ENCODE measurements at regions not wholly inside any gene's neighbourhood (a gene's known extent, or its start where the extent isn't known, plus 50 kb on each side); places are given as distances from the start of the nearest gene placed in this dataset.
"Not testable (repeated sequence)": the region's sequence is repeated elsewhere in the genome, so short reads cannot be mapped to it uniquely, and the experiment has no call there.

DNA sequence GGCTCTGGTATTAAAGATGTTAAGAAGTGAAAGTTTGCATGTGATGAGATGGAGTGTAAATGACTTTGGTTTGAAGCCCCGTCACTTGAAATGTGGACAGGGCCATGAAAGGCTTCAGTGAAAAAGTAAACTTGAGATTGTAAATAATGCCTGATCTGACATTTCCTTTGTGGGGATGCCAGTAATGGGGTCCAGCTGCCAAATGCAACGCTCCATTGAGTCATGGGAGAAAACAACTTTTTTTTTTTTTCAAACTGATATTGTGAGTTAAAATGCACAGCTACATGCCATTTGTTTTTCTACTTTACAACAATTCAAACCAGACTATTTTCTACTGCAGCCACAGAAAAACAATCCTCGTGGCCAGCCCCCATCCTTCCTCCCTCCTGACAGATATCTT is 327.0 kb upstream of the TNC start:
- H3K9me3 ChIP-seq (ENCODE audit: low read length), result no peaks in the 10 kb centered on the region
- H3K9ac ChIP-seq (ENCODE audit: low read length), result no peak overlapping the region
- H3K4me3 ChIP-seq (ENCODE audit: low read depth in 1 of 2, low read length in 2 of 2), result no peak overlapping the region
- no peaks in the 10 kb centered on the region for H3K36me3 ChIP-seq (ENCODE audit: insufficient read depth, low read length)
- peaks cover 24% of the 10 kb centered on the region for H3K4me1 ChIP-seq (ENCODE audit: insufficient read depth, low read length)
- H3K27me3 ChIP-seq (ENCODE audit: control insufficient read depth in 1 of 2, insufficient read depth in 2 of 2, low read length in 2 of 2), result no peaks in the 10 kb centered on the region
- H3K27ac ChIP-seq (ENCODE audit: low read depth, low read length), result no peak overlapping the region

DNA sequence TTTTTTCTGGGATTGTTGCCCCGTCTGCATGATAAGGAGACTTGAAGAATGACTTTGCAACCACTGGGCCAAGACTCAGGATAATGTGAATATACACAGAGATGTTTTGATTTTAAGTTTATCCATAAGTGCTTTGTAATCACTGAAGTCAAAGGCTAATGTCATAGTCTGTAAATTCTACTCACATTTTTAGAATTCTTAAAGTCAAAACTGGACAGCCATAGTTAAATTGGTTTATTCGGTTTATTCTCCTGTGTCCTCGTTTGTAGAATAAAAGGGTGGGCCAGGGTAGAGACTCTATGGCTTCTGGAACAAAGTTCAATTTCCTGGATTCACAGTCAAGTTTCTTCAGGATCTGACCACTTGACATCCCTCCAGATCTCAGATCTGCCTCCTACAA is 327.7 kb upstream of the TNC start:
- Histone ChIP-seq H3K36me3 (ENCODE audit: insufficient read depth, low read length) (no peaks in the 10 kb centered on the region), H3K4me1 (ENCODE audit: insufficient read depth, low read length) (peaks cover 19% of the 10 kb centered on the region), H3K9me3 (ENCODE audit: low read length) (no peaks in the 10 kb centered on the region), H3K9ac (ENCODE audit: low read length) (no peak overlapping the region), H3K27me3 (ENCODE audit: control insufficient read depth in 1 of 2, insufficient read depth in 2 of 2, low read length in 2 of 2) (no peaks in the 10 kb centered on the region), H3K27ac (ENCODE audit: low read depth, low read length) (no peak overlapping the region), H3K4me3 (ENCODE audit: low read depth in 1 of 2, low read length in 2 of 2) (no peak overlapping the region)

DNA sequence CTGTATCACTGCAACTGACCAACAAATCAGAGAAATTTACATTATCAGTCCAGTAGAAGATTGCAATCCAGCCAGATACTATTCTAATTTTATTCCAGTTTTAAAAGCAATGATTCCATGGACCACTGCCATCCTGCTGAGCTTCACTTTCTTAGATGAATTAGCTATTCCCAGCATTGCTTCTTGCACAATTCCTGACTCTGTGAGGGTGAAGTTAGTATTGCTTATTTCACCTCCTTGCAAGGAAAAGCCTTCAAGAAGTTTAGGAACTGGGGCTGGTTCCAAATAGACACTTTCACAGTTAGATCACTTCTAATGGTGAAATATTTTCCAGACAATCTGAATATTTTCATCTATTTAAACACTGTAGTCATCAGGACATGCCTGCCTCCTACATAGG is 338.6 kb upstream of the TNC start:
- no peaks in the 10 kb centered on the region for H3K36me3 ChIP-seq (ENCODE audit: insufficient read depth, low read length)
- no peaks in the 10 kb centered on the region for H3K9me3 ChIP-seq (ENCODE audit: low read length)
- no peak overlapping the region for H3K4me3 ChIP-seq (ENCODE audit: low read depth in 1 of 2, low read length in 2 of 2)
- H3K9ac ChIP-seq (ENCODE audit: low read length), result no peak overlapping the region
- H3K27ac ChIP-seq (ENCODE audit: low read depth, low read length), result no peak overlapping the region
- no peaks in the 10 kb centered on the region for H3K27me3 ChIP-seq (ENCODE audit: control insufficient read depth in 1 of 2, insufficient read depth in 2 of 2, low read length in 2 of 2)
- no peaks in the 10 kb centered on the region for H3K4me1 ChIP-seq (ENCODE audit: insufficient read depth, low read length)

- no peaks in the 10 kb centered on the region for H3K4me1 ChIP-seq (ENCODE audit: insufficient read depth, low read length)
- no peaks in the 10 kb centered on the region for H3K36me3 ChIP-seq (ENCODE audit: insufficient read depth, low read length)
- no peak overlapping the region for H3K4me3 ChIP-seq (ENCODE audit: low read depth in 1 of 2, low read length in 2 of 2)
- H3K9me3 ChIP-seq (ENCODE audit: low read length), result no peaks in the 10 kb centered on the region
- H3K9ac ChIP-seq (ENCODE audit: low read length), result no peak overlapping the region
- no peaks in the 10 kb centered on the region for H3K27me3 ChIP-seq (ENCODE audit: control insufficient read depth in 1 of 2, insufficient read depth in 2 of 2, low read length in 2 of 2)
- no peak overlapping the region for H3K27ac ChIP-seq (ENCODE audit: low read depth, low read length)
Observed at GRCh38 chr9:115461280-115461679, 343.3 kb upstream of the TNC start.

DNA sequence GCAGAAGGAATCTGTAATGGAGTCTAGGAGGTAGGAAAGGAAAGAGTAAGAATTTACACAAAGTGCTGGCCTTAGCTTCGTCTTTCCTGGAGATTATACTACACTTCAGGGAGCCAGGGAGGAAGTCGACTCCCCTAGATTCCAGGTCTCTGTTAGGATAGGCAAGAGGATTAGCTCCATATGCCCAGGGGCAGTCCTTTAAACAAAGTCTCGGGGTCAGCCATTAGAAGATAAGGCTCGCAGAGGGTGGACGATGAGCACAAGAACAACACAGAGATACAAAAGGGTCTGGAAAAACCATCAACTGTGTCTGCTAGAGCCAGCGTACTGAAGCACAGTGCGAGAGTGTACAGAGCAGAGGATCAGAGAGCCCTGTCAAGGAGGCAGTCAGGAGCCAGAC is 344.7 kb upstream of the TNC start:
- Histone ChIP-seq H3K27me3 (ENCODE audit: control insufficient read depth in 1 of 2, insufficient read depth in 2 of 2, low read length in 2 of 2) (no peaks in the 10 kb centered on the region), H3K4me3 (ENCODE audit: low read depth in 1 of 2, low read length in 2 of 2) (no peak overlapping the region), H3K4me1 (ENCODE audit: insufficient read depth, low read length) (no peaks in the 10 kb centered on the region), H3K9me3 (ENCODE audit: low read length) (no peaks in the 10 kb centered on the region), H3K36me3 (ENCODE audit: insufficient read depth, low read length) (no peaks in the 10 kb centered on the region), H3K9ac (ENCODE audit: low read length) (no peak overlapping the region), H3K27ac (ENCODE audit: low read depth, low read length) (no peak overlapping the region)

DNA sequence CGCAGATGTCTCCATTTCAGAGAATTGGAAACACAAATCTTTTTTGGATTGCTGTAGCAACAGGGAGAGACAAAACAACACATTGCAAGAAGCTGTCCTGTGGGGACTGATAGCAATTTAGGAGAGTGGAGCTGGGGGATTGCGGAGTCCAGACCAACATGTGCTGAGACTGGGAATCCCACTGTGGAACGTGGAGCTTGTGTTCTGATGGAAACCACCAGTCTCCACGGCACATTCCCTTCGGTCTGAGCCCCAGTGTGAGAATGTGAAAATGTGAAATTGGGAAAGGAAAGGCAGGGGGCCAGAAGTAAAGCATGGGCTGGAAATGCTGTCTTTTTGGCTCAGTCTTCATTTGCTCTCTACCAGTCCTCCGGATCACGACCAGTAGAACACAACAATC is 348.8 kb upstream of the TNC start:
- Histone ChIP-seq H3K9me3 (ENCODE audit: low read length) (no peaks in the 10 kb centered on the region), H3K27ac (ENCODE audit: low read depth, low read length) (no peak overlapping the region), H3K27me3 (ENCODE audit: control insufficient read depth in 1 of 2, insufficient read depth in 2 of 2, low read length in 2 of 2) (no peaks in the 10 kb centered on the region), H3K4me1 (ENCODE audit: insufficient read depth, low read length) (no peaks in the 10 kb centered on the region), H3K36me3 (ENCODE audit: insufficient read depth, low read length) (no peaks in the 10 kb centered on the region), H3K9ac (ENCODE audit: low read length) (no peak overlapping the region), H3K4me3 (ENCODE audit: low read depth in 1 of 2, low read length in 2 of 2) (no peak overlapping the region)

- H3K36me3 ChIP-seq (ENCODE audit: insufficient read depth, low read length), result no peaks in the 10 kb centered on the region
Observed at GRCh38 chr9:115469841-115470240, 351.9 kb upstream of the TNC start.

DNA sequence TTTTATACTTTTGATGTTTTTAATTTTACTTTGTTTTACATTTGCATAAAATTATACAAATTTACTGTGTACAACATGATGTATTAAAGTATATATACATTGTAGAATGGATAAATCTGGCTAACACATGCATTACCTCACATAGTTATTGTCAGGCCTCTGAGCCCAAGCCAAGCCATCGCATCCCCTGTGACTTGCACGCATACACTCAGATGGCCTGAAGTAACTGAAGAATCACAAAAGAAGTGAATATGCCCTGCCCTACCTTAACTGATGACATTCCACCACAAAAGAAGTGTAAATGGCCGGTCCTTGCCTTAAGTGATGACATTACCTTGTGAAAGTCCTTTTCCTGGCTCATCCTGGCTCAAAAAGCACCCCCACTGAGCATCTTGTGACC is 355.1 kb upstream of the TNC start:
- H3K27ac ChIP-seq (ENCODE audit: low read depth, low read length); H3K4me1 ChIP-seq (ENCODE audit: insufficient read depth, low read length); H3K9ac ChIP-seq (ENCODE audit: low read length); H3K36me3 ChIP-seq (ENCODE audit: insufficient read depth, low read length); H3K4me3 ChIP-seq (ENCODE audit: low read depth in 1 of 2, low read length in 2 of 2); H3K9me3 ChIP-seq (ENCODE audit: low read length); H3K27me3 ChIP-seq (ENCODE audit: control insufficient read depth in 1 of 2, insufficient read depth in 2 of 2, low read length in 2 of 2): not testable (repeated sequence)

More at GRCh38 chr9:115469841-115470240, 351.9 kb upstream of the TNC start:
- Histone ChIP-seq H3K9ac (ENCODE audit: low read length) (no peak overlapping the region), H3K9me3 (ENCODE audit: low read length) (no peaks in the 10 kb centered on the region), H3K4me1 (ENCODE audit: insufficient read depth, low read length) (no peaks in the 10 kb centered on the region), H3K27ac (ENCODE audit: low read depth, low read length) (no peak overlapping the region), H3K27me3 (ENCODE audit: control insufficient read depth in 1 of 2, insufficient read depth in 2 of 2, low read length in 2 of 2) (no peaks in the 10 kb centered on the region), H3K4me3 (ENCODE audit: low read depth in 1 of 2, low read length in 2 of 2) (no peak overlapping the region)

- no peaks in the 10 kb centered on the region for H3K27me3 ChIP-seq (ENCODE audit: control insufficient read depth in 1 of 2, insufficient read depth in 2 of 2, low read length in 2 of 2)
- no peaks in the 10 kb centered on the region for H3K4me1 ChIP-seq (ENCODE audit: insufficient read depth, low read length)
- no peak overlapping the region for H3K27ac ChIP-seq (ENCODE audit: low read depth, low read length)
- no peaks in the 10 kb centered on the region for H3K36me3 ChIP-seq (ENCODE audit: insufficient read depth, low read length)
- H3K9me3 ChIP-seq (ENCODE audit: low read length), result no peaks in the 10 kb centered on the region
- no peak overlapping the region for H3K9ac ChIP-seq (ENCODE audit: low read length)
- no peak overlapping the region for H3K4me3 ChIP-seq (ENCODE audit: low read depth in 1 of 2, low read length in 2 of 2)
Observed at GRCh38 chr9:115481769-115482168, 363.8 kb upstream of the TNC start.

DNA sequence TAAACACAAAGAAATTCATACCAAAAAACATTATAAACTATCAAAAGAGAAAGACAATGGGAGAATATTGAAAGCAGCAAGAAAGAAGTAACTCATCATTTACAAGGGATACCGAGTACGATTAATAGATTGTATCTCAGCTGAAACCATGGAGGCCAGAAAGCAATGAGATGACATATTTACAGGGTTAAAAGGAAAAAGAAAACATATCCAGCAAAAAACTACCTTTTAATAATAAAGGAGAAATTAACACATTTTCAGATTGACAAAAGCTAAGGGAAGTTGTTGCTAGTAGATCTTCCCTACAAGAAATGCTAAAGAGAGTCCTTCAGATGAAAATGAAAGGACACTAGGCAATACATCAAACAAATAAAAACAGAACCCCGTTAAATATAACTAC is 364.8 kb upstream of the TNC start:
- no peaks in the 10 kb centered on the region for H3K27me3 ChIP-seq (ENCODE audit: control insufficient read depth in 1 of 2, insufficient read depth in 2 of 2, low read length in 2 of 2)
- H3K4me3 ChIP-seq (ENCODE audit: low read depth in 1 of 2, low read length in 2 of 2), result no peak overlapping the region
- H3K36me3 ChIP-seq (ENCODE audit: insufficient read depth, low read length), result no peaks in the 10 kb centered on the region
- no peak overlapping the region for H3K27ac ChIP-seq (ENCODE audit: low read depth, low read length)
- no peaks in the 10 kb centered on the region for H3K9me3 ChIP-seq (ENCODE audit: low read length)
- H3K9ac ChIP-seq (ENCODE audit: low read length), result no peak overlapping the region
- H3K4me1 ChIP-seq (ENCODE audit: insufficient read depth, low read length), result no peaks in the 10 kb centered on the region

DNA sequence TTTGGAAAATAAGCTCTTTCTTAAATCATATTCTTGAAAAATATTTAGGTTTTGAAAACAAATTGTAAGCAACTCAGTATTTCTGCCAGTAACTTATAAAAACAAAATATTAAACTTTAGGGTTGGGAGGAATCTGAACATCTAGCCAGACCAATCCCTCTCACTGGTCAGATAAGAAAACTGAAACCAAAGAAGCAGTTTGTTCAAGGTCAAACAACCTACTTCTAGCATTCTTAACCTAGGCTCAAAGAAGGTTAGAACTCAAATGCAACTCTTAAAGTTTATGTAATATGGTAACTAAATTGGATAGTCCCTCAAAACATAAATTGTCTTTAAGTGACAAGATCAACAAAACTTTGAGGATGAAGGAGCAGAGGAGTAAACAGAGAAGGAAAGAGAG is 374.9 kb upstream of the TNC start:
- Histone ChIP-seq H3K4me3 (ENCODE audit: low read depth in 1 of 2, low read length in 2 of 2) (no peak overlapping the region), H3K9ac (ENCODE audit: low read length) (no peak overlapping the region), H3K4me1 (ENCODE audit: insufficient read depth, low read length) (peaks cover 8% of the 10 kb centered on the region), H3K27ac (ENCODE audit: low read depth, low read length) (no peak overlapping the region), H3K27me3 (ENCODE audit: control insufficient read depth in 1 of 2, insufficient read depth in 2 of 2, low read length in 2 of 2) (no peaks in the 10 kb centered on the region), H3K36me3 (ENCODE audit: insufficient read depth, low read length) (no peaks in the 10 kb centered on the region), H3K9me3 (ENCODE audit: low read length) (no peaks in the 10 kb centered on the region)

DNA sequence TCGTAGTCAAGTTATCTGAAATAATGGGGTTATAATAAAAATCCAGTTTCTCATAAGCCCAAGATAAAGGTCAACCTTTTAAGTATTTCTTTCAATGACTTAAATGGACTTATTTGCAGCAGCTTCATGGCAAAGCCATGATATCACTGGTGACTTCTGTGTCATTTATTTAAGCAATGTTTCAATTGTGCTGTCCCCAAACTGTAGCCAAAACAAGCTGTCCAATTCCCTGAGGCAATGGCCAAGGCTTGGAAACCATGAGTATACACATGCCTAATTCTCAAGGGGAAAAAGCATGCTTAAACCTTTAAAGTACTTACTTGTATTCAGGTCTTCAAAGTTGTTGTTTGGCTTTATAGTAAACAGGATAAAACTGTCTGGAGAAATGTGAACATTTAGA is 376.4 kb upstream of the TNC start:
- H3K27ac ChIP-seq (ENCODE audit: low read depth, low read length), result no peak overlapping the region
- no peaks in the 10 kb centered on the region for H3K27me3 ChIP-seq (ENCODE audit: control insufficient read depth in 1 of 2, insufficient read depth in 2 of 2, low read length in 2 of 2)
- no peak overlapping the region for H3K4me3 ChIP-seq (ENCODE audit: low read depth in 1 of 2, low read length in 2 of 2)
- no peaks in the 10 kb centered on the region for H3K36me3 ChIP-seq (ENCODE audit: insufficient read depth, low read length)
- H3K9me3 ChIP-seq (ENCODE audit: low read length), result no peaks in the 10 kb centered on the region
- no peak overlapping the region for H3K9ac ChIP-seq (ENCODE audit: low read length)
- H3K4me1 ChIP-seq (ENCODE audit: insufficient read depth, low read length), result peaks cover 8% of the 10 kb centered on the region

Data from muscle layer of colon (tissue), 2 donors.